Urothelium cell line (cell line): ENCODE measurements at regions not wholly inside any gene's neighbourhood (a gene's known extent, or its start where the extent isn't known, plus 50 kb on each side); places are given as distances from the start of the nearest gene placed in this dataset.

Experiments
- DNase-seq: peaks from one replicate; pipeline ENCODE4 v3.0.0; 2011; ENCODE audit warnings: low spot score, mixed read lengths
- FAIRE-seq: peaks from 2 replicates; lab custom pipeline; 2011; peaks lifted over from hg19 to GRCh38; lab: Jason Lieb, UNC

- FAIRE-seq (no peak), DNase-seq (no peak)
These were observed 50.2 kb upstream of the ATP1A1 start for GRCh38 chr1:116322752-116323405.
